HFFc6 (cell line): ENCODE measurements at regions not wholly inside any gene's neighbourhood (a gene's known extent, or its start where the extent isn't known, plus 50 kb on each side); places are given as distances from the start of the nearest gene placed in this dataset.

Experiments
- DNase-seq: peaks from one replicate; pipeline ENCODE4 v3.0.0-alpha.2; 2018
- H3K27ac Mint-ChIP-seq: 2 replicates; pipeline ENCODE4 v1.8.0; 2020; ENCODE audit warnings: mild to moderate bottlenecking, mixed read lengths
- H3K27me3 Mint-ChIP-seq: 2 replicates; pipeline ENCODE4 v1.8.0; 2021; ENCODE audit warnings: mild to moderate bottlenecking, moderate library complexity, mixed read lengths; ENCODE audit not compliant: insufficient read depth
- H3K36me3 Mint-ChIP-seq: 2 replicates; pipeline ENCODE4 v1.8.0; 2021; ENCODE audit warnings: low read depth, mixed read lengths
- H3K4me1 Mint-ChIP-seq: 2 replicates; pipeline ENCODE4 v1.8.0; 2020; ENCODE audit warnings: low read depth, mixed read lengths
- H3K4me3 Mint-ChIP-seq: 2 replicates; pipeline ENCODE4 v1.8.0; 2020; ENCODE audit warnings: mild to moderate bottlenecking, moderate library complexity, mixed read lengths
- H3K9me3 Mint-ChIP-seq: 2 replicates; pipeline ENCODE4 v1.8.0; 2020; ENCODE audit warnings: mild to moderate bottlenecking, mixed read lengths
- CTCF ChIP-seq: fragments of 200-600 bp; sonication (generic); IDR thresholded peaks from 2 replicates; pipeline ENCODE4 v1.5.0; 2021; ENCODE audit warnings: antibody characterized with exemption, mild to moderate bottlenecking

DNA sequence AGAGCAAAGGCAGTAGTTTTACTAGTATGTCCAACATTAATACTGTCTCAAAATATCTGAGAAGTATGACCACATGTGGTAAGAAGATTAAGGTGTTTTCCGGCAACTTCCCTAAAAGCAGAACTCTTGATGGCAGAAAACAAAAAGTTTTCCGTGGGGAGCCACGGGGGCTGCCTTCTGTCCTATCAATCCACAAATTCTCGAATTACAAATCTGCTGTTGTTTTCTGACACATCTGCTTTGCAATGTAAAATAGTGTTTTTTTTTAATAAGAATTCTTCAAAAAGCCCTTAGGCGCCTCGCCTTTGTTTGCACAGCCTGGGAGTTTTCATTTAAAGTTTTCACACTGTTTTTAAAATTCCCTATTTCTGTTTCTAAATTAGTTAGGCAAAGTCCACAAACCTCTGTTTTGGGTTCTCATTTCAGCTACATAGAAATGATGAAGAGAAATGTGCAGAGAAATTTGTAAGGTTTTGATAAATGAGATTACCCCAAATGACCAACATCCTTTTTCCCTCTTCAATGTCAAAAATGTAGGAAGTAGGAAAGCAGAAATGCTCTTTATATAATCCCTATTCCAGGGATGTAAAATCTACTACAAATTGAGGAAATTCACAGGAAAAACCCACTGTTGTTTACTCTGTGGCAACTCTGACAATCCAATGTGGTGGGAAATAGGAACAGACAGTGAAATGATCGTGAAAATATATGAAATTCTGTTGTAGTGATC lies 385.8 kb downstream of the ZEB2 start:
- Mint-ChIP-seq H3K9me3 (no peaks in the 10 kb centered on the region), H3K4me3 (no peak overlapping the region), H3K27ac (0 out of 2 replicates have a peak overlapping the region, but pooled peaks have one; percentile 2), H3K4me1 (peaks cover 70% of the 10 kb centered on the region), H3K36me3 (no peaks in the 10 kb centered on the region), H3K27me3 (no peaks in the 10 kb centered on the region)
- DNase-seq: no peak
- TF ChIP-seq CTCF: no peak

GRCh38 chr2:144132357-144132756 lies 387.6 kb downstream of the ZEB2 start:
- TF ChIP-seq CTCF: no peak
- peak overlapping the region; percentile 21; the same call in 1 of the 2 replicates for H3K4me3 Mint-ChIP-seq
- H3K9me3 Mint-ChIP-seq: no peaks in the 10 kb centered on the region
- H3K27me3 Mint-ChIP-seq: no peaks in the 10 kb centered on the region
- no peaks in the 10 kb centered on the region for H3K36me3 Mint-ChIP-seq
- H3K4me1 Mint-ChIP-seq: peaks cover 68% of the 10 kb centered on the region
- DNase-seq: peak; percentile 86
- H3K27ac Mint-ChIP-seq: peak overlapping the region; percentile 38; the same call in 1 of the 2 replicates

DNA sequence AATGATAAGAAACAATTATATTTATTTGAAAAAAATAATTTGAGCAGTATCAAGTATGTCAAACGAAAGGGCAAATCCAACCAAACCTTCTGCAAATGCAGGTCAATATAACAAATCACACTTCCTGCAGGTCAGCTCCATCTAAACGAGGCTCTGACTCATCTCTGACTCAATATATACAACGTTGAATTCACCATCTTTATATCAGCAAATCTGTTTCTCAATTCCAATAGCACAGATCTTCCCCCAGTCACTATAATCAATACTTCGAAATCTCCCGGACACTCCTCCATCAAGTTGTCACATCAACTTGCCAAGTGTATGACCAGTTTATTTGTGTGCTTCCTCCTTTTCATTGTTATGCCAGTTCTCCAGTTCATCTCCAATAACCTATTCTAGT lies 388.9 kb downstream of the ZEB2 start:
- peak overlapping the region; percentile 30 for H3K4me3 Mint-ChIP-seq
- TF ChIP-seq CTCF: no peak
- no peaks in the 10 kb centered on the region for H3K36me3 Mint-ChIP-seq
- H3K27ac Mint-ChIP-seq: peak overlapping the region; percentile 46
- no peaks in the 10 kb centered on the region for H3K27me3 Mint-ChIP-seq
- DNase-seq: peak; percentile 40
- H3K9me3 Mint-ChIP-seq: no peaks in the 10 kb centered on the region
- peaks cover 58% of the 10 kb centered on the region for H3K4me1 Mint-ChIP-seq

DNA sequence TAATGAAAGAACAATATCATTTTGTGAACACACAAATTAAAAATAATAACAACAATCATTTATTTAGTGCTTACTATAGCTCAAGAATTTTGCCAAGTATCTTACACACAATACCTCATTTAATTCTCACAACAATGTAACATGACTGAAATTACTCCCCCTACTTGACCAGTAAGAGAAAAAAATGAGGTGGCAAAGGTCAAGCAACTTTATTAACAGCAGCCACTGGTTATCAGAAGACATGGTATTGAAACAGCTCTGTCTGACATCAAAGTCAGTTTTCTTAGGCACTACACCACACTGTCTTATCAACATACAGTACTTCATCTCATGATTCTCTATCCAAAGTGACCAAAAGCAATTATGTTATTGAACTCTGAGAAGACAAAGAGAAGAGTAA lies 389.4 kb downstream of the ZEB2 start:
- DNase-seq: no peak
- Mint-ChIP-seq H3K27me3 (no peaks in the 10 kb centered on the region), H3K27ac (no peak overlapping the region; the same call in 1 of the 2 replicates), H3K9me3 (no peaks in the 10 kb centered on the region), H3K4me1 (peaks cover 58% of the 10 kb centered on the region), H3K36me3 (no peaks in the 10 kb centered on the region), H3K4me3 (0 out of 2 replicates have a peak overlapping the region, but pooled peaks have one; percentile 1)
- no peak for TF ChIP-seq CTCF

- no peak for DNase-seq
- TF ChIP-seq CTCF: no peak
- peaks cover 8% of the 10 kb centered on the region; the same call in 1 of the 2 replicates for H3K36me3 Mint-ChIP-seq
These were observed 391.7 kb downstream of the ZEB2 start for GRCh38 chr2:144128130-144128746.

More at GRCh38 chr2:144128130-144128746, 391.7 kb downstream of the ZEB2 start:
- H3K27ac Mint-ChIP-seq: no peak overlapping the region
- H3K9me3 Mint-ChIP-seq: no peaks in the 10 kb centered on the region
- no peak overlapping the region for H3K4me3 Mint-ChIP-seq
- no peaks in the 10 kb centered on the region for H3K27me3 Mint-ChIP-seq
- H3K4me1 Mint-ChIP-seq: peaks cover 59% of the 10 kb centered on the region
